HUES6 (cell line): ENCODE measurements at regions not wholly inside any gene's neighbourhood (a gene's known extent, or its start where the extent isn't known, plus 50 kb on each side); places are given as distances from the start of the nearest gene placed in this dataset.

Experiments used
- H3K27ac ChIP-seq: 2 replicates; pipeline ENCODE4 v1.7.0; 2013; ENCODE audit warnings: low read depth, mild to moderate bottlenecking, low read length, inconsistent platforms
- H3K27me3 ChIP-seq: 2 replicates; pipeline ENCODE4 v1.6.1; 2013; ENCODE audit warnings: low read length; ENCODE audit not compliant: control insufficient read depth, insufficient read depth
- H3K36me3 ChIP-seq: 2 replicates; pipeline ENCODE4 v1.6.1; 2013; ENCODE audit warnings: low read length; ENCODE audit not compliant: control insufficient read depth, insufficient read depth
- H3K4me1 ChIP-seq: 2 replicates; pipeline ENCODE4 v1.6.1; 2013; ENCODE audit warnings: low read length; ENCODE audit not compliant: control insufficient read depth, insufficient read depth
- H3K4me3 ChIP-seq: 2 replicates; pipeline ENCODE4 v1.5.1; 2013; ENCODE audit warnings: low read depth, low read length
- H3K9ac ChIP-seq: one replicate; pipeline ENCODE4 v1.6.1; 2013; ENCODE audit warnings: mild to moderate bottlenecking, low read length
- H3K9me3 ChIP-seq: 2 replicates; pipeline ENCODE4 v1.6.1; 2013; ENCODE audit warnings: low read depth, low read length; ENCODE audit not compliant: control insufficient read depth, insufficient read depth

GRCh38 chr16:51436742-51437141 is 285.7 kb upstream of the SALL1 start:
- Histone ChIP-seq H3K9ac (no peak overlapping the region), H3K9me3 (no peaks in the 10 kb centered on the region), H3K4me1 (peaks cover 28% of the 10 kb centered on the region), H3K36me3 (no peaks in the 10 kb centered on the region), H3K4me3 (no peak overlapping the region), H3K27me3 (no peaks in the 10 kb centered on the region), H3K27ac (no peak overlapping the region)

- no peak overlapping the region for H3K9ac ChIP-seq
- no peaks in the 10 kb centered on the region for H3K9me3 ChIP-seq
- no peak overlapping the region for H3K27ac ChIP-seq
- H3K4me3 ChIP-seq: no peak overlapping the region
- no peaks in the 10 kb centered on the region for H3K36me3 ChIP-seq
- no peaks in the 10 kb centered on the region for H3K27me3 ChIP-seq
- H3K4me1 ChIP-seq: peaks cover 9% of the 10 kb centered on the region
These were observed 283.6 kb upstream of the SALL1 start for GRCh38 chr16:51434567-51435198.

GRCh38 chr16:51433599-51433998 is 282.5 kb upstream of the SALL1 start:
- Histone ChIP-seq H3K4me3 (no peak overlapping the region), H3K27me3 (no peaks in the 10 kb centered on the region), H3K9ac (no peak overlapping the region), H3K9me3 (no peaks in the 10 kb centered on the region), H3K27ac (no peak overlapping the region), H3K36me3 (no peaks in the 10 kb centered on the region), H3K4me1 (no peaks in the 10 kb centered on the region)

- H3K27ac ChIP-seq: no peak overlapping the region
These were observed 280.6 kb upstream of the SALL1 start for GRCh38 chr16:51431517-51432241.

GRCh38 chr16:51430716-51431369 is 279.8 kb upstream of the SALL1 start:
- Histone ChIP-seq H3K27ac (no peak overlapping the region), H3K4me1 (peaks cover 5% of the 10 kb centered on the region; the same call in 1 of the 2 replicates), H3K36me3 (no peaks in the 10 kb centered on the region), H3K9me3 (no peaks in the 10 kb centered on the region), H3K9ac (no peak overlapping the region), H3K27me3 (no peaks in the 10 kb centered on the region), H3K4me3 (no peak overlapping the region)

More at GRCh38 chr16:51431517-51432241, 280.6 kb upstream of the SALL1 start:
- Histone ChIP-seq H3K4me1 (0 out of 2 replicates have a peak, but pooled peaks cover under 1% of the 10 kb centered on the region), H3K9me3 (no peaks in the 10 kb centered on the region), H3K4me3 (no peak overlapping the region), H3K36me3 (no peaks in the 10 kb centered on the region), H3K9ac (no peak overlapping the region), H3K27me3 (no peaks in the 10 kb centered on the region)

- Histone ChIP-seq H3K27me3 (no peaks in the 10 kb centered on the region), H3K9me3 (no peaks in the 10 kb centered on the region; the same call in 1 of the 2 replicates), H3K27ac (no peak overlapping the region), H3K36me3 (no peaks in the 10 kb centered on the region), H3K4me1 (peaks cover 5% of the 10 kb centered on the region; the same call in 1 of the 2 replicates), H3K4me3 (no peak overlapping the region), H3K9ac (no peak overlapping the region)
These were observed 278.0 kb upstream of the SALL1 start for GRCh38 chr16:51429041-51429440.

- Histone ChIP-seq H3K4me1 (peaks cover 5% of the 10 kb centered on the region; the same call in 1 of the 2 replicates), H3K9ac (no peak overlapping the region), H3K27me3 (no peaks in the 10 kb centered on the region), H3K4me3 (no peak overlapping the region), H3K27ac (no peak overlapping the region), H3K36me3 (no peaks in the 10 kb centered on the region), H3K9me3 (no peaks in the 10 kb centered on the region; the same call in 1 of the 2 replicates)
These were observed 276.0 kb upstream of the SALL1 start for GRCh38 chr16:51427085-51427484.

- Histone ChIP-seq H3K9me3 (no peaks in the 10 kb centered on the region; the same call in 1 of the 2 replicates), H3K4me1 (peaks cover 5% of the 10 kb centered on the region; the same call in 1 of the 2 replicates), H3K9ac (no peak overlapping the region), H3K27me3 (no peaks in the 10 kb centered on the region), H3K27ac (no peak overlapping the region), H3K36me3 (no peaks in the 10 kb centered on the region), H3K4me3 (no peak overlapping the region)
These were observed 275.2 kb upstream of the SALL1 start for GRCh38 chr16:51426276-51426675.

GRCh38 chr16:51420247-51420646 is 269.2 kb upstream of the SALL1 start:
- no peaks in the 10 kb centered on the region for H3K4me1 ChIP-seq
- H3K4me3 ChIP-seq: no peak overlapping the region
- no peaks in the 10 kb centered on the region; the same call in 1 of the 2 replicates for H3K9me3 ChIP-seq
- H3K9ac ChIP-seq: no peak overlapping the region
- H3K36me3 ChIP-seq: no peaks in the 10 kb centered on the region
- no peaks in the 10 kb centered on the region for H3K27me3 ChIP-seq
- no peak overlapping the region for H3K27ac ChIP-seq

GRCh38 chr16:51419768-51420167 is 268.7 kb upstream of the SALL1 start:
- Histone ChIP-seq H3K9me3 (no peaks in the 10 kb centered on the region; the same call in 1 of the 2 replicates), H3K9ac (no peak overlapping the region), H3K4me1 (no peaks in the 10 kb centered on the region), H3K27ac (no peak overlapping the region), H3K36me3 (no peaks in the 10 kb centered on the region), H3K27me3 (no peaks in the 10 kb centered on the region), H3K4me3 (no peak overlapping the region)

GRCh38 chr16:51418258-51418657 is 267.2 kb upstream of the SALL1 start:
- Histone ChIP-seq H3K4me1 (no peaks in the 10 kb centered on the region), H3K27ac (no peak overlapping the region), H3K9ac (no peak overlapping the region), H3K36me3 (no peaks in the 10 kb centered on the region), H3K27me3 (no peaks in the 10 kb centered on the region), H3K9me3 (no peaks in the 10 kb centered on the region), H3K4me3 (no peak overlapping the region)
